GM23338 (cell line): ENCODE measurements at regions not wholly inside any gene's neighbourhood (a gene's known extent, or its start where the extent isn't known, plus 50 kb on each side); places are given as distances from the start of the nearest gene placed in this dataset.
"Not testable (repeated sequence)": the region's sequence is repeated elsewhere in the genome, so short reads cannot be mapped to it uniquely, and the experiment has no call there.

ENCODE experiments used
- EZH2 ChIP-seq: fragments of 200-600 bp; sonication (generic); IDR thresholded peaks from one replicate; pipeline ENCODE4 v1.8.0; 2017; ENCODE audit warnings: antibody characterized with exemption, mild to moderate bottlenecking, low read depth; ENCODE audit not compliant: unreplicated experiment
- EZH2phosphoT487 ChIP-seq: fragments of 200-600 bp; sonication (generic); IDR thresholded peaks from one replicate; pipeline ENCODE4 v1.8.1; 2018; ENCODE audit warnings: antibody characterized with exemption; ENCODE audit not compliant: unreplicated experiment
- JUNB ChIP-seq: IDR thresholded peaks from one replicate; pipeline ENCODE4 v1.6.1; 2016; ENCODE audit warnings: antibody characterized with exemption; ENCODE audit not compliant: unreplicated experiment
- NANOG ChIP-seq: IDR thresholded peaks from 2 replicates; pipeline ENCODE4 v1.6.1; 2016; ENCODE audit warnings: antibody characterized with exemption, borderline replicate concordance
- POLR2AphosphoS5 ChIP-seq: IDR thresholded peaks from 2 replicates; pipeline ENCODE4 v1.6.1; 2016; ENCODE audit warnings: antibody characterized with exemption, low read depth
- TF ChIP-seq, protein P1 (sequence below), 2 experiments: fragments of 200-600 bp in 1 of 2; sonication (generic) in 1 of 2; conservative IDR thresholded peaks; 2 replicates each; pipeline versions ENCODE4 v1.5.1 to v1.6.1; 2016 to 2017; ENCODE audit warnings: antibody characterized with exemption in 2 of 2, low read depth in 2 of 2, mild to moderate bottlenecking in 2 of 2, moderate library complexity in 1 of 2
- TF ChIP-seq, protein P2 (sequence below): IDR thresholded peaks from one replicate; pipeline ENCODE4 v1.6.1; 2018; ENCODE audit warnings: antibody characterized with exemption; ENCODE audit not compliant: unreplicated experiment

DNA sequence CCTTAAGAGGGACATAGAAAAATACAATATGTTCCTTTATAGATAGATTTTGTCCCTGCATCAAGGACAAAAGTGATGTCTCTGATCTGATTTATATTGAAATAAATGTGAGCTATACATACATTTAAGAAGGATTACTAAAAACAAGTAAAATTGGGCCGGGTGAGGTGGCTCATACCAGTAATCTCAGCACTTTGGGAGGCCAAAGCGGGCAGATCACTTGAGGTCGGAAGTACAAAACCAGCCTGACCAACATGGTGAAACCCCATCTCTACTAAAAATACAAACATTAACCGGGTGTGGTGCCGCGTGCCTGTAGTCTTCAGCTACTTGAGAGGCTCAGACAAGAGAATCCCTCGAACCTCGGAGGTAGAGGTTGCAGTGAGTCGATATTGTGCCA, 91.0 kb downstream of the OR52B4 start:
- TF ChIP-seq, protein P1, sequence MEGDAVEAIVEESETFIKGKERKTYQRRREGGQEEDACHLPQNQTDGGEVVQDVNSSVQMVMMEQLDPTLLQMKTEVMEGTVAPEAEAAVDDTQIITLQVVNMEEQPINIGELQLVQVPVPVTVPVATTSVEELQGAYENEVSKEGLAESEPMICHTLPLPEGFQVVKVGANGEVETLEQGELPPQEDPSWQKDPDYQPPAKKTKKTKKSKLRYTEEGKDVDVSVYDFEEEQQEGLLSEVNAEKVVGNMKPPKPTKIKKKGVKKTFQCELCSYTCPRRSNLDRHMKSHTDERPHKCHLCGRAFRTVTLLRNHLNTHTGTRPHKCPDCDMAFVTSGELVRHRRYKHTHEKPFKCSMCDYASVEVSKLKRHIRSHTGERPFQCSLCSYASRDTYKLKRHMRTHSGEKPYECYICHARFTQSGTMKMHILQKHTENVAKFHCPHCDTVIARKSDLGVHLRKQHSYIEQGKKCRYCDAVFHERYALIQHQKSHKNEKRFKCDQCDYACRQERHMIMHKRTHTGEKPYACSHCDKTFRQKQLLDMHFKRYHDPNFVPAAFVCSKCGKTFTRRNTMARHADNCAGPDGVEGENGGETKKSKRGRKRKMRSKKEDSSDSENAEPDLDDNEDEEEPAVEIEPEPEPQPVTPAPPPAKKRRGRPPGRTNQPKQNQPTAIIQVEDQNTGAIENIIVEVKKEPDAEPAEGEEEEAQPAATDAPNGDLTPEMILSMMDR (conservative IDR thresholded peaks at IDR 0.05; ENCODE audit: low read depth in 2 of 2) = not testable (repeated sequence)
- TF ChIP-seq POLR2AphosphoS5, EZH2, EZH2phosphoT487, JUNB, NANOG: not testable (repeated sequence)
- TF ChIP-seq, protein P2, sequence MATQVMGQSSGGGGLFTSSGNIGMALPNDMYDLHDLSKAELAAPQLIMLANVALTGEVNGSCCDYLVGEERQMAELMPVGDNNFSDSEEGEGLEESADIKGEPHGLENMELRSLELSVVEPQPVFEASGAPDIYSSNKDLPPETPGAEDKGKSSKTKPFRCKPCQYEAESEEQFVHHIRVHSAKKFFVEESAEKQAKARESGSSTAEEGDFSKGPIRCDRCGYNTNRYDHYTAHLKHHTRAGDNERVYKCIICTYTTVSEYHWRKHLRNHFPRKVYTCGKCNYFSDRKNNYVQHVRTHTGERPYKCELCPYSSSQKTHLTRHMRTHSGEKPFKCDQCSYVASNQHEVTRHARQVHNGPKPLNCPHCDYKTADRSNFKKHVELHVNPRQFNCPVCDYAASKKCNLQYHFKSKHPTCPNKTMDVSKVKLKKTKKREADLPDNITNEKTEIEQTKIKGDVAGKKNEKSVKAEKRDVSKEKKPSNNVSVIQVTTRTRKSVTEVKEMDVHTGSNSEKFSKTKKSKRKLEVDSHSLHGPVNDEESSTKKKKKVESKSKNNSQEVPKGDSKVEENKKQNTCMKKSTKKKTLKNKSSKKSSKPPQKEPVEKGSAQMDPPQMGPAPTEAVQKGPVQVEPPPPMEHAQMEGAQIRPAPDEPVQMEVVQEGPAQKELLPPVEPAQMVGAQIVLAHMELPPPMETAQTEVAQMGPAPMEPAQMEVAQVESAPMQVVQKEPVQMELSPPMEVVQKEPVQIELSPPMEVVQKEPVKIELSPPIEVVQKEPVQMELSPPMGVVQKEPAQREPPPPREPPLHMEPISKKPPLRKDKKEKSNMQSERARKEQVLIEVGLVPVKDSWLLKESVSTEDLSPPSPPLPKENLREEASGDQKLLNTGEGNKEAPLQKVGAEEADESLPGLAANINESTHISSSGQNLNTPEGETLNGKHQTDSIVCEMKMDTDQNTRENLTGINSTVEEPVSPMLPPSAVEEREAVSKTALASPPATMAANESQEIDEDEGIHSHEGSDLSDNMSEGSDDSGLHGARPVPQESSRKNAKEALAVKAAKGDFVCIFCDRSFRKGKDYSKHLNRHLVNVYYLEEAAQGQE = not testable (repeated sequence)
